ENCODE measurements at regions not wholly inside any gene's neighbourhood (a gene's known extent, or its start where the extent isn't known, plus 50 kb on each side); places are given as distances from the start of the nearest gene placed in this dataset.

GRCh38 chr4:33369446-33369845, 2649.3 kb downstream of the PCDH7 start:
- TF ChIP-seq, protein P1, sequence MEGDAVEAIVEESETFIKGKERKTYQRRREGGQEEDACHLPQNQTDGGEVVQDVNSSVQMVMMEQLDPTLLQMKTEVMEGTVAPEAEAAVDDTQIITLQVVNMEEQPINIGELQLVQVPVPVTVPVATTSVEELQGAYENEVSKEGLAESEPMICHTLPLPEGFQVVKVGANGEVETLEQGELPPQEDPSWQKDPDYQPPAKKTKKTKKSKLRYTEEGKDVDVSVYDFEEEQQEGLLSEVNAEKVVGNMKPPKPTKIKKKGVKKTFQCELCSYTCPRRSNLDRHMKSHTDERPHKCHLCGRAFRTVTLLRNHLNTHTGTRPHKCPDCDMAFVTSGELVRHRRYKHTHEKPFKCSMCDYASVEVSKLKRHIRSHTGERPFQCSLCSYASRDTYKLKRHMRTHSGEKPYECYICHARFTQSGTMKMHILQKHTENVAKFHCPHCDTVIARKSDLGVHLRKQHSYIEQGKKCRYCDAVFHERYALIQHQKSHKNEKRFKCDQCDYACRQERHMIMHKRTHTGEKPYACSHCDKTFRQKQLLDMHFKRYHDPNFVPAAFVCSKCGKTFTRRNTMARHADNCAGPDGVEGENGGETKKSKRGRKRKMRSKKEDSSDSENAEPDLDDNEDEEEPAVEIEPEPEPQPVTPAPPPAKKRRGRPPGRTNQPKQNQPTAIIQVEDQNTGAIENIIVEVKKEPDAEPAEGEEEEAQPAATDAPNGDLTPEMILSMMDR (IDR thresholded peaks at IDR 0.05; ENCODE audit: low read depth, low read length, missing control alignments) = no peak
- DNase-seq (ENCODE audit: extremely low read depth, low read depth) = peak; percentile 27

DNA sequence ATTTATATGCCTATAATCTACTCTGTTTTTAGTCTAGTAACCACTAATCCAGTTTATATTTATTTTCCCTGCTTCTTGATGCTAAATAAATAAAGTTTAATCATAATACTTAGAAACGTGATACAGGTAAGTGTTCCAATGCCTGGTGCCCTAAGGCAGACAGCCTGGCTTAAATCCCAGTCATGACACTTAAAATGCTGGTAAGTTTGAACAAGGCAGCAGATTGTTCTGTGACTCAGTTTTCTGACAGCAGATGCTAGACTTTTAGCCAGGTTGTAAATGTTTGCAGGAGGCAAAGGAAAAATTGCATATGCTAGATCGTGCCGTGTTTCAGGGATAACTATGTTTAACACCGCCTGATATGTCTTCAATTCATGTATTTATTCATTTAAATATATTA, 2661.6 kb downstream of the PCDH7 start:
- TF ChIP-seq, protein P1 (IDR thresholded peaks at IDR 0.05; ENCODE audit: low read depth, low read length, missing control alignments) = no peak
- no peak for DNase-seq (ENCODE audit: extremely low read depth, low read depth)
- H3K4me3 ChIP-seq (replicated peaks; ENCODE audit: low read depth, low read length) = no peak overlapping the region

More at GRCh38 chr4:33369446-33369845, 2649.3 kb downstream of the PCDH7 start:
- H3K4me3 ChIP-seq (replicated peaks; ENCODE audit: low read depth, low read length) = no peak overlapping the region

DNA sequence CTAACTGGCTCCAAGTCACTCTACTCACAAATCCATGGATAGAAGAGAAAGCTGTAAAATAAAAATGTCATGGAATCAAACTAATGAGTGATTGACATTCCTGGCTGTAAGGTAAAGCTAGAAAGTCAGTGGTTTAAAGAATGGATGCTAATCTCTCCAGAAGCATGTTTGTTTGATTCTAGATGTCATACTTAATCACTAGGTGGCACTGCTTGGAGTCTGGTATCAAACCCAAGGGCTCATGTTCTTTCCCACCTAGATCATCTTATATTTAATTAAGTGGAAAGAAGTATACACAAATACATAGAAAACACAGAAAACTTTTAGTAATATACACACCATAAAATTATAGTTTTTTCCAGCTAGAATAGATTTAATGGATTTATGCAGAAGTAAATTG, 2666.6 kb downstream of the PCDH7 start:
- H3K4me3 ChIP-seq (replicated peaks; ENCODE audit: low read depth, low read length) = no peak overlapping the region
- DNase-seq (ENCODE audit: extremely low read depth, low read depth) = no peak
- TF ChIP-seq, protein P1 (IDR thresholded peaks at IDR 0.05; ENCODE audit: low read depth, low read length, missing control alignments) = no peak

- no peak for DNase-seq (ENCODE audit: extremely low read depth, low read depth)
- H3K4me3 ChIP-seq (replicated peaks; ENCODE audit: low read depth, low read length) = no peak overlapping the region
- TF ChIP-seq, protein P1 (IDR thresholded peaks at IDR 0.05; ENCODE audit: low read depth, low read length, missing control alignments) = no peak
These were observed 2670.8 kb downstream of the PCDH7 start for GRCh38 chr4:33390976-33391375.

GRCh38 chr4:33395731-33396485, 2675.7 kb downstream of the PCDH7 start:
- no peak overlapping the region for H3K4me3 ChIP-seq (replicated peaks; ENCODE audit: low read depth, low read length)
- DNase-seq (ENCODE audit: extremely low read depth, low read depth) = no peak
- TF ChIP-seq, protein P1 (IDR thresholded peaks at IDR 0.05; ENCODE audit: low read depth, low read length, missing control alignments) = no peak

DNA sequence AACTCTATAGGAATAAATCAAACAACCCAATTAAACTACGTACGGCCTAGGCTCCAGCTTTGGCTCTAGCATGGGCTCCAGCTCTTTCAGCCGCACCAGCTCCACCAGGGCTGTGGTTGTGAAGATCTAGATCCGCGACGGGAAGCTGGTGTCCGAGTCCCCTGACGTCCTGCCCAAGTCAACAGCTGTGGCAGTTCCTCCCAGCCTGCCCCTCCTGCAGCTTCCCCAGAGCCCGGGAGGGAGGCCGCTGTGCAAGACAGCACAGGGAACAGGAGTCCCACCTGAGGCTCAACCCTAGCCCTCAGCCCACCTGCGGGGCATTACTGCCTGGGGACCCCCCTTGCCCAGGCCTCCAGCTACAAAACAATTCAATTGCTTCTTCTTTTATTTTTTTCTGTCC, 2680.3 kb downstream of the PCDH7 start:
- TF ChIP-seq, protein P1 (IDR thresholded peaks at IDR 0.05; ENCODE audit: low read depth, low read length, missing control alignments) = no peak
- no peak overlapping the region for H3K4me3 ChIP-seq (replicated peaks; ENCODE audit: low read depth, low read length)
- no peak for DNase-seq (ENCODE audit: extremely low read depth, low read depth)

- no peak for DNase-seq (ENCODE audit: extremely low read depth, low read depth)
- no peak overlapping the region for H3K4me3 ChIP-seq (replicated peaks; ENCODE audit: low read depth, low read length)
- TF ChIP-seq, protein P1 (IDR thresholded peaks at IDR 0.05; ENCODE audit: low read depth, low read length, missing control alignments) = no peak
These were observed 2687.3 kb downstream of the PCDH7 start for GRCh38 chr4:33407496-33407895.

All from HFF-Myc (cell line).